HepG2 (cell line): ENCODE measurements at regions not wholly inside any gene's neighbourhood (a gene's known extent, or its start where the extent isn't known, plus 50 kb on each side); places are given as distances from the start of the nearest gene placed in this dataset.

Experiments
- ATAC-seq: fragments of 200-7000 bp; cut with Tn5 transposase; 3 replicates; pipeline ENCODE4 v1.9.1; 2020; ENCODE audit warnings: mild to moderate bottlenecking, moderate library complexity
- BruUV-seq: library from RNA; stranded (reverse); fragments of 400-500 nt; replicated peaks from 2 replicates; lab custom pipeline; 2021; lab: Mats Ljungman, UMichigan
- CTCF ChIA-PET: fragments of 300-600 bp; formaldehyde crosslinking; extraction: SDS; loops from one replicate; lab custom pipeline; 2021; ENCODE audit warnings: low total read pairs, inconsistent platforms, low intra/inter-chr PET ratio; lab: Yijun Ruan, JAX
- POLR2A ChIA-PET: fragments of 350-600 bp; sonication (Branson Sonifier 250); formaldehyde crosslinking; loops from one replicate; lab custom pipeline; 2020; ENCODE audit warnings: antibody characterized with exemption, inconsistent platforms; lab: Yijun Ruan, JAX
- DNase-seq: peaks from one replicate; pipeline ENCODE4 v3.0.0-alpha.2; 2015; ENCODE audit warnings: low spot score
- FAIRE-seq: peaks from 3 replicates; lab custom pipeline; 2011; peaks lifted over from hg19 to GRCh38; lab: Jason Lieb, UNC
- H2AFZ ChIP-seq: one replicate; pipeline ENCODE4 v1.6.1; 2011; ENCODE audit warnings: low read length, inconsistent platforms
- H3K27ac ChIP-seq: fragments of 300-600 bp; 3 replicates; pipeline ENCODE4 v1.8.0; 2011; ENCODE audit warnings: mixed run types, mild to moderate bottlenecking, mixed read lengths, low read length, inconsistent platforms; ENCODE audit not compliant: insufficient read depth; ENCODE audit errors: extremely low read length
- H3K27me3 ChIP-seq, 2 experiments: fragments of 200-600 bp in 1 of 2; 2 replicates in 1 of 2; 3 replicates in 1 of 2; pipeline versions ENCODE4 v1.6.0 to v1.8.0; 2011; ENCODE audit warnings: low read length in 2 of 2, mild to moderate bottlenecking in 2 of 2, moderate library complexity in 2 of 2, inconsistent platforms in 1 of 2; ENCODE audit not compliant: insufficient read depth in 2 of 2, control insufficient read depth in 1 of 2
- H3K36me3 ChIP-seq, 2 experiments: fragments of 200-600 bp in 1 of 2; replicated peaks in 1 of 2; 2 replicates in 1 of 2; 3 replicates in 1 of 2; pipeline versions ENCODE4 v1.5.1 to v1.8.0; 2011; ENCODE audit warnings: low read length in 2 of 2, inconsistent platforms in 1 of 2; ENCODE audit not compliant: insufficient read depth in 2 of 2, control insufficient read depth in 1 of 2
- H3K4me1 ChIP-seq: 2 replicates; pipeline ENCODE4 v1.5.1; 2012; ENCODE audit warnings: low read length, inconsistent platforms; ENCODE audit not compliant: insufficient read depth
- H3K4me2 ChIP-seq: 2 replicates; pipeline ENCODE4 v1.6.0; 2011; ENCODE audit warnings: low read depth, low read length, inconsistent platforms
- H3K4me3 ChIP-seq, 3 experiments: fragments of 200-600 bp in 1 of 3; sonication (generic), shearing (Covaris generic) in 1 of 3; replicated peaks in 1 of 3; 2 replicates each; pipeline ENCODE4 v1.5.1; 2011 to 2016; ENCODE audit warnings: low read length in 3 of 3, inconsistent platforms in 2 of 3, low read depth in 2 of 3, mild to moderate bottlenecking in 2 of 3, control low read depth in 1 of 3, mixed read lengths in 1 of 3; ENCODE audit not compliant: insufficient read depth in 1 of 3
- H3K79me2 ChIP-seq: one replicate; pipeline ENCODE4 v1.6.1; 2011; ENCODE audit warnings: low read length, inconsistent platforms; ENCODE audit not compliant: insufficient read depth
- H3K9ac ChIP-seq: 2 replicates; pipeline ENCODE4 v1.6.0; 2011; ENCODE audit warnings: mild to moderate bottlenecking, low read depth, low read length, inconsistent platforms; ENCODE audit not compliant: insufficient read depth
- H3K9me3 ChIP-seq: 2 replicates; pipeline ENCODE4 v1.5.1; 2012; ENCODE audit warnings: mild to moderate bottlenecking, low read length
- H4K20me1 ChIP-seq: 2 replicates; pipeline ENCODE4 v1.6.0; 2011; ENCODE audit warnings: inconsistent platforms, mild to moderate bottlenecking, low read length, moderate library complexity; ENCODE audit not compliant: insufficient read depth
- CCAR2 ChIP-seq: fragments of 200-400 bp; formaldehyde crosslinking; optimal IDR thresholded peaks from 2 replicates; pipeline ENCODE3; 2018; ENCODE audit warnings: low read depth, mild to moderate bottlenecking, low read length, moderate library complexity
- EP300 ChIP-seq, 3 experiments: sonication (generic) in 1 of 3; formaldehyde crosslinking in 1 of 3; IDR thresholded peaks; 2 replicates each; pipeline versions ENCODE4 v1.5.1 to v1.6.1; 2011 to 2020; ENCODE audit warnings: low read depth in 2 of 3, low read length in 2 of 3, borderline replicate concordance in 1 of 3, improper control_type of control experiment in 1 of 3, mild to moderate bottlenecking in 1 of 3, missing genetic modification reagents in 1 of 3, moderate library complexity in 1 of 3
- GATAD1 ChIP-seq: IDR thresholded peaks from 2 replicates; pipeline ENCODE4 v1.6.1; 2016; ENCODE audit warnings: missing genetic modification reagents, missing compliant biosample characterization
- HBP1 ChIP-seq: IDR thresholded peaks from 2 replicates; pipeline ENCODE4 v1.6.1; 2016; ENCODE audit warnings: low read depth, control low read depth
- IKZF1 ChIP-seq: fragments of 450-650 bp; IDR thresholded peaks from 2 replicates; pipeline ENCODE4 v1.7.1; 2016
- PBX3 ChIP-seq: sonication (generic); formaldehyde crosslinking; IDR thresholded peaks from 2 replicates; pipeline ENCODE4 v1.8.1; 2023; ENCODE audit warnings: missing genetic modification reagents, inconsistent platforms, borderline replicate concordance
- TOE1 ChIP-seq: sonication (generic); formaldehyde crosslinking; IDR thresholded peaks from 2 replicates; pipeline ENCODE4 v1.4.0; 2020; ENCODE audit warnings: mild to moderate bottlenecking, missing genetic modification reagents
- ZNF451 ChIP-seq: sonication (generic); formaldehyde crosslinking; IDR thresholded peaks from 2 replicates; pipeline ENCODE4 v1.5.0; 2020; ENCODE audit warnings: mild to moderate bottlenecking, missing genetic modification reagents
- ZNF547 ChIP-seq: sonication (generic); formaldehyde crosslinking; IDR thresholded peaks from 2 replicates; pipeline ENCODE4 v1.5.1; 2020; ENCODE audit warnings: mild to moderate bottlenecking, missing genetic modification reagents
- WGBS: methylation state at CpG from one replicate; pipeline ENCODE4 v1.1.6; 2017; ENCODE audit warnings: low lambda C conversion rate; 5-methylcytosine and 5-hydroxymethylcytosine counted together
- in situ Hi-C: cut with HindIII; loops from 2 replicates; pipeline ENCODE4 v1.10.0; 2017; ENCODE audit warnings: low pct_unique_long_range_greater_than_20kb; ENCODE audit not compliant: extremely low pct_ligation_motif_present
- intact Hi-C: fragments of 100-400 bp; cut with micrococcal nuclease; formaldehyde crosslinking; loops from one replicate; pipeline ENCODE4 v1.10.0; 2022; ENCODE audit not compliant: unreplicated experiment
- TF ChIP-seq, protein P1 (sequence below): IDR thresholded peaks from 2 replicates; pipeline ENCODE4 v1.6.1; 2016; ENCODE audit warnings: low read depth, borderline replicate concordance
- TF ChIP-seq, protein P2 (sequence below): conservative IDR thresholded peaks from 2 replicates; pipeline ENCODE4 v1.6.1; 2018; ENCODE audit warnings: missing genetic modification reagents

GRCh38 chr16:64498363-64498762, 623.5 kb downstream of the CDH11 start:
- Histone ChIP-seq H4K20me1 (no peaks in the 10 kb centered on the region), H3K4me3 (no peak overlapping the region), H3K9me3 (0 out of 2 replicates have a peak, but pooled peaks cover 5% of the 10 kb centered on the region), H3K79me2 (no peaks in the 10 kb centered on the region), H3K27ac (no peak overlapping the region), H2AFZ (no peak overlapping the region), H3K27me3 (no peaks in the 10 kb centered on the region), H3K36me3 (no peaks in the 10 kb centered on the region), H3K4me2 (no peak overlapping the region), H3K9ac (no peak overlapping the region), H3K4me1 (no peaks in the 10 kb centered on the region)
- no TSS peak for BruUV-seq
- ATAC-seq = no peak
- in situ Hi-C loops (no loop called here), intact Hi-C loops (no loop called here)
- under 1% methylated on average over 2 of the region's 2 CpGs for WGBS
- POLR2A ChIA-PET = no interaction called here
- DNase-seq = no peak
- CTCF ChIA-PET = no interaction called here
- TF ChIP-seq ZNF451 (CRISPR knock-in tag) = no peak
- no peak for TF ChIP-seq EP300 (IDR thresholded peaks at IDR 0.05; ENCODE audit: low read depth in 2 of 2, low read length in 2 of 2)
- no peak for TF ChIP-seq EP300 (CRISPR knock-in tag; IDR thresholded peaks at IDR 0.05; ENCODE audit: borderline replicate concordance)
- TF ChIP-seq, protein P1, sequence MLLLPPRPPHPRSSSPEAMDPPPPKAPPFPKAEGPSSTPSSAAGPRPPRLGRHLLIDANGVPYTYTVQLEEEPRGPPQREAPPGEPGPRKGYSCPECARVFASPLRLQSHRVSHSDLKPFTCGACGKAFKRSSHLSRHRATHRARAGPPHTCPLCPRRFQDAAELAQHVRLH (CRISPR knock-in tag) = no peak
- TF ChIP-seq HBP1 (CRISPR knock-in tag) = no peak
- no peak for TF ChIP-seq GATAD1 (CRISPR knock-in tag)
- TF ChIP-seq IKZF1 = no peak
- TF ChIP-seq TOE1 = no peak
- TF ChIP-seq, protein P2, sequence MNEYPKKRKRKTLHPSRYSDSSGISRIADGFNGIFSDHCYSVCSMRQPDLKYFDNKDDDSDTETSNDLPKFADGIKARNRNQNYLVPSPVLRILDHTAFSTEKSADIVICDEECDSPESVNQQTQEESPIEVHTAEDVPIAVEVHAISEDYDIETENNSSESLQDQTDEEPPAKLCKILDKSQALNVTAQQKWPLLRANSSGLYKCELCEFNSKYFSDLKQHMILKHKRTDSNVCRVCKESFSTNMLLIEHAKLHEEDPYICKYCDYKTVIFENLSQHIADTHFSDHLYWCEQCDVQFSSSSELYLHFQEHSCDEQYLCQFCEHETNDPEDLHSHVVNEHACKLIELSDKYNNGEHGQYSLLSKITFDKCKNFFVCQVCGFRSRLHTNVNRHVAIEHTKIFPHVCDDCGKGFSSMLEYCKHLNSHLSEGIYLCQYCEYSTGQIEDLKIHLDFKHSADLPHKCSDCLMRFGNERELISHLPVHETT (CRISPR knock-in tag) = no peak
- no peak for TF ChIP-seq CCAR2
- no peak for TF ChIP-seq ZNF547 (CRISPR knock-in tag)
- TF ChIP-seq PBX3 = no peak
- FAIRE-seq = no peak
